Neural progenitor cell (in vitro differentiated cells): ENCODE measurements at regions not wholly inside any gene's neighbourhood (a gene's known extent, or its start where the extent isn't known, plus 50 kb on each side); places are given as distances from the start of the nearest gene placed in this dataset.

Source experiments
- DNase-seq: peaks from one replicate; pipeline ENCODE4 v3.0.0-alpha.2; 2016; ENCODE audit warnings: low spot score
- H2AFZ ChIP-seq: fragments of 200-600 bp; sonication (generic); replicated peaks from 2 replicates; pipeline ENCODE4 v1.6.1; 2016; ENCODE audit warnings: antibody characterized with exemption
- H3F3A ChIP-seq: fragments of 200-600 bp; sonication (generic); 2 replicates; pipeline ENCODE4 v1.6.1; 2016; ENCODE audit warnings: antibody characterized with exemption, low read depth
- H3K27ac ChIP-seq: fragments of 200-600 bp; sonication (generic); 2 replicates; pipeline ENCODE4 v1.5.1; 2016; ENCODE audit warnings: mild to moderate bottlenecking
- H3K27me3 ChIP-seq: fragments of 200-600 bp; sonication (generic); 2 replicates; pipeline ENCODE4 v1.6.1; 2016; ENCODE audit warnings: mild to moderate bottlenecking, moderate library complexity
- H3K36me3 ChIP-seq: fragments of 200-600 bp; sonication (generic); 2 replicates; pipeline ENCODE4 v1.5.1; 2016
- H3K4me1 ChIP-seq: fragments of 200-600 bp; sonication (generic); 2 replicates; pipeline ENCODE4 v1.6.1; 2016; ENCODE audit warnings: mixed run types
- H3K4me2 ChIP-seq: fragments of 200-600 bp; sonication (generic); 2 replicates; pipeline ENCODE4 v1.6.1; 2016
- H3K4me3 ChIP-seq: fragments of 200-600 bp; sonication (generic); 2 replicates; pipeline ENCODE4 v1.5.1; 2016
- H3K79me2 ChIP-seq: fragments of 200-600 bp; sonication (generic); 2 replicates; pipeline ENCODE4 v1.6.1; 2016; ENCODE audit warnings: low read depth
- H3K9ac ChIP-seq: fragments of 200-600 bp; sonication (generic); 2 replicates; pipeline ENCODE4 v1.6.1; 2016
- H3K9me3 ChIP-seq: fragments of 200-600 bp; sonication (generic); 2 replicates; pipeline ENCODE4 v1.5.1; 2016; ENCODE audit warnings: low read depth
- H4K20me1 ChIP-seq: fragments of 200-600 bp; sonication (generic); 2 replicates; pipeline ENCODE4 v1.6.1; 2016; ENCODE audit warnings: low read depth
- H3K27ac Mint-ChIP-seq: 3 replicates; pipeline ENCODE4 v1.8.0; 2021; ENCODE audit warnings: mixed read lengths
- H3K27me3 Mint-ChIP-seq: 2 replicates; pipeline ENCODE4 v1.8.0; 2022; ENCODE audit warnings: low read depth, mild to moderate bottlenecking, inconsistent platforms, moderate library complexity, mixed read lengths; ENCODE audit not compliant: insufficient read depth
- H3K36me3 Mint-ChIP-seq: 3 replicates; pipeline ENCODE4 v1.8.0; 2021; ENCODE audit warnings: mixed read lengths
- H3K4me1 Mint-ChIP-seq: 3 replicates; pipeline ENCODE4 v1.8.0; 2021; ENCODE audit warnings: mixed read lengths
- H3K4me3 Mint-ChIP-seq: 3 replicates; pipeline ENCODE4 v1.8.0; 2021; ENCODE audit warnings: mild to moderate bottlenecking, moderate library complexity, mixed read lengths
- H3K9me3 Mint-ChIP-seq: 3 replicates; pipeline ENCODE4 v1.8.0; 2020; ENCODE audit warnings: mixed read lengths
- CTCF ChIP-seq: fragments of 200-600 bp; sonication (generic); IDR thresholded peaks from 2 replicates; pipeline ENCODE4 v1.5.1; 2017; ENCODE audit warnings: antibody characterized with exemption, mild to moderate bottlenecking
- EZH2 ChIP-seq: fragments of 200-600 bp; sonication (generic); IDR thresholded peaks from 2 replicates; pipeline ENCODE4 v1.6.1; 2017; ENCODE audit warnings: antibody characterized with exemption, mild to moderate bottlenecking, moderate library complexity
- EZH2phosphoT487 ChIP-seq: fragments of 200-600 bp; sonication (generic); IDR thresholded peaks from 2 replicates; pipeline ENCODE4 v1.6.1; 2017; ENCODE audit warnings: antibody characterized with exemption

GRCh38 chr13:44199627-44200207 is 173.9 kb upstream of the SERP2 start:
- Mint-ChIP-seq H3K4me1 (peaks cover 7% of the 10 kb centered on the region), H3K27ac (no peak overlapping the region), H3K27me3 (peaks cover 7% of the 10 kb centered on the region), H3K9me3 (no peaks in the 10 kb centered on the region), H3K36me3 (no peaks in the 10 kb centered on the region), H3K4me3 (no peak overlapping the region)
- H3K79me2 ChIP-seq = no peaks in the 10 kb centered on the region
- no peak overlapping the region for H3K4me2 ChIP-seq
- H3K4me3 ChIP-seq = no peak overlapping the region
- TF ChIP-seq CTCF (no peak), EZH2phosphoT487 (no peak), EZH2 (no peak)
- no peak for DNase-seq
- no peaks in the 10 kb centered on the region for H3K4me1 ChIP-seq
- H3K36me3 ChIP-seq = no peaks in the 10 kb centered on the region
- H3K9ac ChIP-seq = no peak overlapping the region
- no peaks in the 10 kb centered on the region for H3K27me3 ChIP-seq
- no peaks in the 10 kb centered on the region for H3K9me3 ChIP-seq
- no peak overlapping the region for H3K27ac ChIP-seq
- H3F3A ChIP-seq = no peaks in the 10 kb centered on the region
- H4K20me1 ChIP-seq = no peaks in the 10 kb centered on the region
- no peak overlapping the region for H2AFZ ChIP-seq

GRCh38 chr13:44206434-44206833 is 167.2 kb upstream of the SERP2 start:
- H3K79me2 ChIP-seq = no peaks in the 10 kb centered on the region
- H3K9ac ChIP-seq = no peak overlapping the region
- H3K36me3 ChIP-seq = no peaks in the 10 kb centered on the region
- no peaks in the 10 kb centered on the region for H4K20me1 ChIP-seq
- no peak overlapping the region for H3K4me3 ChIP-seq
- no peak overlapping the region for H3K27ac Mint-ChIP-seq
- TF ChIP-seq EZH2 (no peak), CTCF (no peak), EZH2phosphoT487 (no peak)
- H3K9me3 ChIP-seq = no peaks in the 10 kb centered on the region
- H2AFZ ChIP-seq = no peak overlapping the region
- no peaks in the 10 kb centered on the region for H3K4me1 ChIP-seq
- peaks cover 7% of the 10 kb centered on the region for H3K4me1 Mint-ChIP-seq
- peaks cover 3% of the 10 kb centered on the region for H3K36me3 Mint-ChIP-seq
- no peaks in the 10 kb centered on the region for H3K27me3 Mint-ChIP-seq
- H3K27me3 ChIP-seq = no peaks in the 10 kb centered on the region
- peaks cover 9% of the 10 kb centered on the region for H3K9me3 Mint-ChIP-seq
- H3K4me2 ChIP-seq = no peak overlapping the region
- H3K27ac ChIP-seq = no peak overlapping the region
- DNase-seq = no peak
- no peaks in the 10 kb centered on the region for H3F3A ChIP-seq
- H3K4me3 Mint-ChIP-seq = no peak overlapping the region

- Histone ChIP-seq H3K27me3 (no peaks in the 10 kb centered on the region), H3K36me3 (no peaks in the 10 kb centered on the region), H3K9me3 (no peaks in the 10 kb centered on the region), H3K4me1 (no peaks in the 10 kb centered on the region), H3K27ac (no peak overlapping the region), H2AFZ (no peak overlapping the region), H3K4me2 (no peak overlapping the region), H3K79me2 (no peaks in the 10 kb centered on the region), H4K20me1 (no peaks in the 10 kb centered on the region), H3F3A (no peaks in the 10 kb centered on the region), H3K9ac (no peak overlapping the region), H3K4me3 (no peak overlapping the region)
- no peak overlapping the region for H3K27ac Mint-ChIP-seq
- DNase-seq = no peak
- H3K9me3 Mint-ChIP-seq = peaks cover 9% of the 10 kb centered on the region
- H3K27me3 Mint-ChIP-seq = no peaks in the 10 kb centered on the region
- peaks cover 3% of the 10 kb centered on the region for H3K36me3 Mint-ChIP-seq
- H3K4me1 Mint-ChIP-seq = peaks cover 13% of the 10 kb centered on the region
- no peak overlapping the region for H3K4me3 Mint-ChIP-seq
- no peak for TF ChIP-seq CTCF
- no peak for TF ChIP-seq EZH2phosphoT487
- no peak for TF ChIP-seq EZH2
Observed at GRCh38 chr13:44207476-44207875, 166.1 kb upstream of the SERP2 start.
